ENCODE measurements at regions not wholly inside any gene's neighbourhood (a gene's known extent, or its start where the extent isn't known, plus 50 kb on each side); places are given as distances from the start of the nearest gene placed in this dataset.
"Not testable (repeated sequence)": the region's sequence is repeated elsewhere in the genome, so short reads cannot be mapped to it uniquely, and the experiment has no call there.

GRCh38 chr5:156221816-156222215 is 105.1 kb upstream of the SGCD start:
- H3K27me3 Mint-ChIP-seq: no peaks in the 10 kb centered on the region
- no peaks in the 10 kb centered on the region for H3K36me3 Mint-ChIP-seq (ENCODE audit: low read depth)
- no peaks in the 10 kb centered on the region for H3K4me1 Mint-ChIP-seq (ENCODE audit: low read depth)
- H3K4me3 Mint-ChIP-seq: no peak overlapping the region
- no peaks in the 10 kb centered on the region for H3K9me3 Mint-ChIP-seq
- no peak overlapping the region for H3K27ac Mint-ChIP-seq

GRCh38 chr5:156223547-156223946 is 103.4 kb upstream of the SGCD start:
- H3K4me3 Mint-ChIP-seq: no peak overlapping the region
- no peaks in the 10 kb centered on the region for H3K36me3 Mint-ChIP-seq (ENCODE audit: low read depth)
- no peak overlapping the region for H3K27ac Mint-ChIP-seq
- no peaks in the 10 kb centered on the region for H3K27me3 Mint-ChIP-seq
- no peaks in the 10 kb centered on the region for H3K4me1 Mint-ChIP-seq (ENCODE audit: low read depth)
- no peaks in the 10 kb centered on the region for H3K9me3 Mint-ChIP-seq

GRCh38 chr5:156226485-156226884 is 100.5 kb upstream of the SGCD start:
- H3K4me3 Mint-ChIP-seq; H3K36me3 Mint-ChIP-seq (ENCODE audit: low read depth); H3K27me3 Mint-ChIP-seq; H3K4me1 Mint-ChIP-seq (ENCODE audit: low read depth); H3K9me3 Mint-ChIP-seq; H3K27ac Mint-ChIP-seq: not testable (repeated sequence)

- H3K36me3 Mint-ChIP-seq (ENCODE audit: low read depth): no peaks in the 10 kb centered on the region
- H3K9me3 Mint-ChIP-seq: no peaks in the 10 kb centered on the region
- H3K27me3 Mint-ChIP-seq: no peaks in the 10 kb centered on the region
- H3K27ac Mint-ChIP-seq: no peak overlapping the region
- H3K4me3 Mint-ChIP-seq: no peak overlapping the region
- H3K4me1 Mint-ChIP-seq (ENCODE audit: low read depth): no peaks in the 10 kb centered on the region
Measured at GRCh38 chr5:156230887-156231286, 96.1 kb upstream of the SGCD start.

- no peaks in the 10 kb centered on the region for H3K27me3 Mint-ChIP-seq
- no peaks in the 10 kb centered on the region for H3K9me3 Mint-ChIP-seq
- H3K27ac Mint-ChIP-seq: no peak overlapping the region
- no peak overlapping the region for H3K4me3 Mint-ChIP-seq
- no peaks in the 10 kb centered on the region for H3K4me1 Mint-ChIP-seq (ENCODE audit: low read depth)
- H3K36me3 Mint-ChIP-seq (ENCODE audit: low read depth): no peaks in the 10 kb centered on the region
Measured at GRCh38 chr5:156232251-156232869, 94.6 kb upstream of the SGCD start.

- Mint-ChIP-seq H3K4me3 (no peak overlapping the region), H3K9me3 (no peaks in the 10 kb centered on the region), H3K27ac (no peak overlapping the region), H3K36me3 (ENCODE audit: low read depth) (no peaks in the 10 kb centered on the region), H3K27me3 (no peaks in the 10 kb centered on the region), H3K4me1 (ENCODE audit: low read depth) (no peaks in the 10 kb centered on the region)
Measured at GRCh38 chr5:156237361-156237760, 89.6 kb upstream of the SGCD start.

GRCh38 chr5:156239800-156240199 is 87.2 kb upstream of the SGCD start:
- no peaks in the 10 kb centered on the region for H3K4me1 Mint-ChIP-seq (ENCODE audit: low read depth)
- no peak overlapping the region for H3K27ac Mint-ChIP-seq
- no peaks in the 10 kb centered on the region for H3K9me3 Mint-ChIP-seq
- no peak overlapping the region for H3K4me3 Mint-ChIP-seq
- no peaks in the 10 kb centered on the region for H3K27me3 Mint-ChIP-seq
- H3K36me3 Mint-ChIP-seq (ENCODE audit: low read depth): no peaks in the 10 kb centered on the region

- H3K36me3 Mint-ChIP-seq (ENCODE audit: low read depth): no peaks in the 10 kb centered on the region
- H3K27me3 Mint-ChIP-seq: peaks cover under 1% of the 10 kb centered on the region
- no peak overlapping the region for H3K27ac Mint-ChIP-seq
- no peaks in the 10 kb centered on the region for H3K9me3 Mint-ChIP-seq
- no peaks in the 10 kb centered on the region for H3K4me1 Mint-ChIP-seq (ENCODE audit: low read depth)
- H3K4me3 Mint-ChIP-seq: no peak overlapping the region
Measured at GRCh38 chr5:156240414-156240813, 86.5 kb upstream of the SGCD start.

GRCh38 chr5:156241266-156241665 is 85.7 kb upstream of the SGCD start:
- Mint-ChIP-seq H3K9me3 (no peaks in the 10 kb centered on the region), H3K27me3 (peaks cover 5% of the 10 kb centered on the region), H3K4me3 (no peak overlapping the region), H3K27ac (no peak overlapping the region), H3K4me1 (ENCODE audit: low read depth) (no peaks in the 10 kb centered on the region), H3K36me3 (ENCODE audit: low read depth) (no peaks in the 10 kb centered on the region)

- Mint-ChIP-seq H3K27ac (no peak overlapping the region), H3K27me3 (peaks cover 8% of the 10 kb centered on the region), H3K4me3 (no peak overlapping the region), H3K36me3 (ENCODE audit: low read depth) (no peaks in the 10 kb centered on the region), H3K9me3 (peaks cover 4% of the 10 kb centered on the region), H3K4me1 (ENCODE audit: low read depth) (no peaks in the 10 kb centered on the region)
Measured at GRCh38 chr5:156245895-156246294, 81.1 kb upstream of the SGCD start.

- Mint-ChIP-seq H3K9me3 (peaks cover 4% of the 10 kb centered on the region), H3K36me3 (ENCODE audit: low read depth) (no peaks in the 10 kb centered on the region), H3K27ac (no peak overlapping the region), H3K27me3 (peaks cover 4% of the 10 kb centered on the region), H3K4me3 (no peak overlapping the region), H3K4me1 (ENCODE audit: low read depth) (no peaks in the 10 kb centered on the region)
Measured at GRCh38 chr5:156251076-156251475, 75.9 kb upstream of the SGCD start.

GRCh38 chr5:156253130-156253529 is 73.8 kb upstream of the SGCD start:
- Mint-ChIP-seq H3K4me3 (no peak overlapping the region), H3K36me3 (ENCODE audit: low read depth) (no peaks in the 10 kb centered on the region), H3K27me3 (peaks cover 4% of the 10 kb centered on the region), H3K27ac (no peak overlapping the region), H3K4me1 (ENCODE audit: low read depth) (no peaks in the 10 kb centered on the region), H3K9me3 (no peaks in the 10 kb centered on the region)

GRCh38 chr5:156254196-156254595 is 72.8 kb upstream of the SGCD start:
- Mint-ChIP-seq H3K27me3 (peaks cover 4% of the 10 kb centered on the region), H3K9me3 (no peaks in the 10 kb centered on the region), H3K4me3 (no peak overlapping the region), H3K36me3 (ENCODE audit: low read depth) (no peaks in the 10 kb centered on the region), H3K4me1 (ENCODE audit: low read depth) (no peaks in the 10 kb centered on the region), H3K27ac (no peak overlapping the region)

GRCh38 chr5:156256642-156257041 is 70.3 kb upstream of the SGCD start:
- Mint-ChIP-seq H3K27ac (no peak overlapping the region), H3K27me3 (peaks cover 4% of the 10 kb centered on the region), H3K4me1 (ENCODE audit: low read depth) (no peaks in the 10 kb centered on the region), H3K36me3 (ENCODE audit: low read depth) (no peaks in the 10 kb centered on the region), H3K9me3 (no peaks in the 10 kb centered on the region), H3K4me3 (no peak overlapping the region)

GRCh38 chr5:156258934-156259333 is 68.0 kb upstream of the SGCD start:
- Mint-ChIP-seq H3K27me3 (peaks cover 4% of the 10 kb centered on the region), H3K36me3 (ENCODE audit: low read depth) (no peaks in the 10 kb centered on the region), H3K9me3 (peaks cover 2% of the 10 kb centered on the region), H3K4me1 (ENCODE audit: low read depth) (no peaks in the 10 kb centered on the region), H3K4me3 (no peak overlapping the region), H3K27ac (no peak overlapping the region)

- H3K9me3 Mint-ChIP-seq: peaks cover 3% of the 10 kb centered on the region
- peaks cover 4% of the 10 kb centered on the region for H3K27me3 Mint-ChIP-seq
- H3K36me3 Mint-ChIP-seq (ENCODE audit: low read depth): no peaks in the 10 kb centered on the region
- H3K4me1 Mint-ChIP-seq (ENCODE audit: low read depth): no peaks in the 10 kb centered on the region
- no peak overlapping the region for H3K4me3 Mint-ChIP-seq
- H3K27ac Mint-ChIP-seq: no peak overlapping the region
Measured at GRCh38 chr5:156259618-156260017, 67.3 kb upstream of the SGCD start.
